ENCODE measurements at regions not wholly inside any gene's neighbourhood (a gene's known extent, or its start where the extent isn't known, plus 50 kb on each side); places are given as distances from the start of the nearest gene placed in this dataset.

DNA sequence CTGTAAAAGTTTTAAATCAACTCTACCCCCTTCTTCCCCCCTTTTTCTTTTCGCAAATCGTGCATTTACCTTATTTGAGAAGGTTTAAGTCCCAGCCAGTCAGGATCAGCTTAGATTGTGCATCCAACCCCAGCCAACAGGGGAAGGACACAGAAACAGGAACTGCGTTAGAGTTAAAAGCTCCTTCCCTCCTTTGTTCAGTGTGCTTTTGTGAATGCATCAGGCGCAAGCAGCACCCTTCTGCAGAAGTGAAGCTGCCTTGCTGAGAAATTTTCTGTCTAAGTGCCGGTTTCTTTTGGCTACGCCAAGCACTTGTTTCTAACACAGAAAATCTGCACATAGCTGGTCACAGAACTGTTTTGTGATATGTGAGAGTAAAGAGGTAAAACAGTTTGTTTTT is 56.2 kb upstream of the PRRC2C start:
- no peaks in the 10 kb centered on the region for H3K27me3 ChIP-seq
- H3K4me3 ChIP-seq, result no peak overlapping the region
- H3K4me1 ChIP-seq, result peaks cover 0 to under 1% of the 10 kb centered on the region in 2 donors
- no peaks in the 10 kb centered on the region for H3K9me3 ChIP-seq
- no peak overlapping the region for H3K27ac ChIP-seq
- TF ChIP-seq, protein P1, sequence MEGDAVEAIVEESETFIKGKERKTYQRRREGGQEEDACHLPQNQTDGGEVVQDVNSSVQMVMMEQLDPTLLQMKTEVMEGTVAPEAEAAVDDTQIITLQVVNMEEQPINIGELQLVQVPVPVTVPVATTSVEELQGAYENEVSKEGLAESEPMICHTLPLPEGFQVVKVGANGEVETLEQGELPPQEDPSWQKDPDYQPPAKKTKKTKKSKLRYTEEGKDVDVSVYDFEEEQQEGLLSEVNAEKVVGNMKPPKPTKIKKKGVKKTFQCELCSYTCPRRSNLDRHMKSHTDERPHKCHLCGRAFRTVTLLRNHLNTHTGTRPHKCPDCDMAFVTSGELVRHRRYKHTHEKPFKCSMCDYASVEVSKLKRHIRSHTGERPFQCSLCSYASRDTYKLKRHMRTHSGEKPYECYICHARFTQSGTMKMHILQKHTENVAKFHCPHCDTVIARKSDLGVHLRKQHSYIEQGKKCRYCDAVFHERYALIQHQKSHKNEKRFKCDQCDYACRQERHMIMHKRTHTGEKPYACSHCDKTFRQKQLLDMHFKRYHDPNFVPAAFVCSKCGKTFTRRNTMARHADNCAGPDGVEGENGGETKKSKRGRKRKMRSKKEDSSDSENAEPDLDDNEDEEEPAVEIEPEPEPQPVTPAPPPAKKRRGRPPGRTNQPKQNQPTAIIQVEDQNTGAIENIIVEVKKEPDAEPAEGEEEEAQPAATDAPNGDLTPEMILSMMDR (IDR thresholded peaks at IDR 0.05), result no peak
- no peak for DNase-seq (ENCODE audit: low spot score in 2 of 2)
- H3K36me3 ChIP-seq, result no peaks in the 10 kb centered on the region
- intact Hi-C loops (cut with DNase I), result no loop called here

DNA sequence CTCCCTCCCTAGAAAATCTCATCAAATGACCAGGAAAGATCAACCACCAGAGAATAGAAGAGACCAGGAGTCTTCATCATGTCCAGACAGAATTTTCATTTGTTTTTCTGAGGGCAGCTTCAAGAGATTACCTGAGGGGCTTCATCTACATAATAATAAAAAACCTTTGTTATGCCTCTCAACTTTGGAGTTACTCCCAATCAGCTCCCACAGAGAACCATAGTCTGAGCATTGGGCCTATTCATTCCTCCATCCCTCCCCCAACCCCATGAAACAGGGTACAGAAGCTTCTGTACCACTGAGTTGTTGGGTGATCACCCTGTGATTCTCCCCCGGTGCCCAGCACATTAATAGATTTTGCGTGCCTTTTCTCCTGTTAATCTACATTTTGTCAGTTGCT is 53.3 kb upstream of the PRRC2C start:
- no peak for DNase-seq (ENCODE audit: low spot score in 2 of 2)
- TF ChIP-seq, protein P1 (IDR thresholded peaks at IDR 0.05), result no peak
- intact Hi-C loops (cut with DNase I), result no loop called here
- Histone ChIP-seq H3K4me3 (no peak overlapping the region), H3K27ac (no peak overlapping the region), H3K36me3 (no peaks in the 10 kb centered on the region), H3K9me3 (no peaks in the 10 kb centered on the region), H3K27me3 (no peaks in the 10 kb centered on the region), H3K4me1 (peaks cover 4 to 11% of the 10 kb centered on the region in 2 donors)

DNA sequence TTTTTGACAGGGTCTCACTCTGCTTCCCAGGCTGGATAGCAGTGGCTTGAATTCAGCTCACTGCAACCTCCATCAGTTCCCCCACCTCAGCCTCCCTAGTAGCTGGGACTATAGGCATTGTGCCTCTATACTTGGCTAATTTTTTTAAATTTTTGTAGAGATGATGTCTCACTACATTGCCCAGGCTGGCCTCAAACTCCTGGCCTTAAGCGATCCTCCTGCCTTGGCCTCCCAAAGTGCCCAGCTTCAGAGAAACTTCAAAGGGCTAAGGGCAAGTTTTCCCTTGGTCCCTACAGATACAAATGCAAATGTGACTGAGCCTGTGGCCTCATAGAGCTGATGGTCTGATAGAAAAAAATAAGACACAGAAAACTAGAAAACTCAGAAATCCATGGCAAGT is 52.9 kb upstream of the PRRC2C start:
- no peaks in the 10 kb centered on the region for H3K36me3 ChIP-seq
- TF ChIP-seq, protein P1 (IDR thresholded peaks at IDR 0.05), result no peak
- peaks cover 4 to 11% of the 10 kb centered on the region in 2 donors for H3K4me1 ChIP-seq
- no peak overlapping the region for H3K27ac ChIP-seq
- no peaks in the 10 kb centered on the region for H3K9me3 ChIP-seq
- intact Hi-C loops (cut with DNase I), result no loop called here
- H3K4me3 ChIP-seq, result no peak overlapping the region
- no peaks in the 10 kb centered on the region for H3K27me3 ChIP-seq
- no peak for DNase-seq (ENCODE audit: low spot score in 2 of 2)

DNA sequence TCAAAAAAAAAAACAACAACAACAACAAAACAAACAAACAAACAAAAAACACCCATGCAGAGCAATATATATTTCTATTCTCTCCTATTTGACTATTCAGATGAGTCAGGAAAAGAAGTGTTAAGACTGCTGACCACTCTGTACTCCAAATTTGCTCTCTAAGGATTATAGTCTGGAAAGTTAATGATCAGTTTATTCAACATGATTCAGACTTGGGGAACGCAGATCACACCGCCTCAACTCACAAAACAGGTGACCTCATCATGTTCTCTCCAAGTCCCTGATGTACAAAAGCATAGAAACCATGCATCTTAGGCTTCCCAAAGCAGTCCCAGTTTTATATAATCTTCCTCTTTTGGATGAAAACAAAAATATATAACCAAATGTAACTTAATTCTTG is 51.9 kb upstream of the PRRC2C start:
- H3K27ac ChIP-seq, result peak overlapping the region in 1 of 2 donors; percentile 87
- TF ChIP-seq, protein P1 (IDR thresholded peaks at IDR 0.05), result no peak
- intact Hi-C loops (cut with DNase I), result no loop called here
- H3K36me3 ChIP-seq, result no peaks in the 10 kb centered on the region
- H3K9me3 ChIP-seq, result no peaks in the 10 kb centered on the region
- no peak overlapping the region for H3K4me3 ChIP-seq
- no peak for DNase-seq (ENCODE audit: low spot score in 2 of 2)
- no peaks in the 10 kb centered on the region for H3K27me3 ChIP-seq
- peaks cover 4 to 14% of the 10 kb centered on the region in 2 donors for H3K4me1 ChIP-seq

DNA sequence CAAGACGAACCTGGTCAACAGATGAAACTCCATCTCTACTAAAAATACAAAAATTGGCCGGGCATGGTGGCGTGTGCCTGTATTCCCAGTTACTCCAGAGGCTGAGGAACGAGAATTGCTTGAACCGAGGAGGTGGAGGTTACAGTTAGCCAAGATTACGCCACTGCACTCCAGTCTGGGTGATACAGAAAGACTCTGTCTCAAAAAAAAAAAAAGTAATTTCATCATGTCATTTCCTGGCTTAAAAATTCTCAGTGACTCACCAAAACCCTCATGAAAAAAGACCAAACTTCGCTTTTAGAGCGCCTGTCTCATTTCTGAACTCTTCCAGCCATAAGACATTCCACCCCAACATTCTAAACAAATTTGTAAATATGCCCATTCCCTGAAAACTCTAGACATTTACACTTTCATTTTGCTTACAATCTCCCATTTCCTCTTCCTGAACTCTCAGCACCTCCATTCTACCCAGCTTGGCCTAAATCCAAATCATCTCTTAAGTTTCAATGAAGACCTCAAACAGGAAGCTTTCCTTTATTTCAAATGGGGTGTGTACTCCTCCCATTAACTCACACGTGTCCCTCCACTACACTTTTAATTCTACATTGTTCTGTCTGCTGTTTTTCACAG is 50.5 kb upstream of the PRRC2C start:
- DNase-seq (ENCODE audit: low spot score in 2 of 2), result peak; percentile 16 to 90
- H3K4me3 ChIP-seq, result peak overlapping the region; percentile 5 to 35
- no peaks in the 10 kb centered on the region for H3K9me3 ChIP-seq
- H3K27ac ChIP-seq, result peak overlapping the region; percentile 87
- TF ChIP-seq, protein P1 (IDR thresholded peaks at IDR 0.05), result no peak
- intact Hi-C loops (cut with DNase I), result loop anchor here (2.0 to 5.0 kb wide), 2 partner anchors 37 to 62 kb away; no protein-coding TSS in a partner anchor
- no peaks in the 10 kb centered on the region for H3K36me3 ChIP-seq
- H3K4me1 ChIP-seq, result peaks cover 4 to 18% of the 10 kb centered on the region in 2 donors
- no peaks in the 10 kb centered on the region for H3K27me3 ChIP-seq
